NT2/D1 (cell line): ENCODE measurements at regions not wholly inside any gene's neighbourhood (a gene's known extent, or its start where the extent isn't known, plus 50 kb on each side); places are given as distances from the start of the nearest gene placed in this dataset.

Experiments
- YY1 ChIP-seq: IDR thresholded peaks from 2 replicates; pipeline ENCODE4 v1.6.1; 2011; ENCODE audit not compliant: insufficient read length, insufficient read depth
- ZNF274 ChIP-seq: IDR thresholded peaks from 2 replicates; pipeline ENCODE4 v1.6.1; 2011; ENCODE audit warnings: mild to moderate bottlenecking, low read depth, low read length

- TF ChIP-seq ZNF274 (no peak), YY1 (no peak)
Measured at GRCh38 chr1:83022206-83022605, 976.7 kb downstream of the TTLL7 start.
